Progenitor cell of endocrine pancreas (in vitro differentiated cells): ENCODE measurements at regions not wholly inside any gene's neighbourhood (a gene's known extent, or its start where the extent isn't known, plus 50 kb on each side); places are given as distances from the start of the nearest gene placed in this dataset.

Source experiments
- DNase-seq: peaks from one replicate; pipeline ENCODE4 v3.0.0; 2021; ENCODE audit warnings: low spot score; ENCODE audit not compliant: unreplicated experiment
- H3K27ac Mint-ChIP-seq: 2 replicates; pipeline ENCODE4 v1.8.0; 2021; ENCODE audit warnings: mild to moderate bottlenecking, moderate library complexity, mixed read lengths
- H3K27me3 Mint-ChIP-seq: 2 replicates; pipeline ENCODE4 v1.8.0; 2021; ENCODE audit warnings: mixed read lengths
- H3K36me3 Mint-ChIP-seq: 2 replicates; pipeline ENCODE4 v1.8.0; 2022; ENCODE audit warnings: mixed read lengths; ENCODE audit not compliant: insufficient read depth
- H3K4me1 Mint-ChIP-seq: 2 replicates; pipeline ENCODE4 v1.8.0; 2021; ENCODE audit warnings: low read depth, mixed read lengths
- H3K4me3 Mint-ChIP-seq: 2 replicates; pipeline ENCODE4 v1.8.0; 2021; ENCODE audit warnings: low read depth, mild to moderate bottlenecking, moderate library complexity, mixed read lengths
- H3K9me3 Mint-ChIP-seq: 2 replicates; pipeline ENCODE4 v1.8.0; 2021; ENCODE audit warnings: low read depth, mixed read lengths
- TF ChIP-seq, protein P1 (sequence below): fragments of 200-600 bp; sonication (generic); IDR thresholded peaks from one replicate; pipeline ENCODE4 v1.5.0; 2021; ENCODE audit warnings: antibody characterized with exemption, mild to moderate bottlenecking; ENCODE audit not compliant: unreplicated experiment

- Mint-ChIP-seq H3K36me3 (no peaks in the 10 kb centered on the region), H3K4me1 (no peaks in the 10 kb centered on the region), H3K27me3 (no peaks in the 10 kb centered on the region), H3K9me3 (no peaks in the 10 kb centered on the region), H3K27ac (no peak overlapping the region), H3K4me3 (no peak overlapping the region)
- TF ChIP-seq, protein P1, sequence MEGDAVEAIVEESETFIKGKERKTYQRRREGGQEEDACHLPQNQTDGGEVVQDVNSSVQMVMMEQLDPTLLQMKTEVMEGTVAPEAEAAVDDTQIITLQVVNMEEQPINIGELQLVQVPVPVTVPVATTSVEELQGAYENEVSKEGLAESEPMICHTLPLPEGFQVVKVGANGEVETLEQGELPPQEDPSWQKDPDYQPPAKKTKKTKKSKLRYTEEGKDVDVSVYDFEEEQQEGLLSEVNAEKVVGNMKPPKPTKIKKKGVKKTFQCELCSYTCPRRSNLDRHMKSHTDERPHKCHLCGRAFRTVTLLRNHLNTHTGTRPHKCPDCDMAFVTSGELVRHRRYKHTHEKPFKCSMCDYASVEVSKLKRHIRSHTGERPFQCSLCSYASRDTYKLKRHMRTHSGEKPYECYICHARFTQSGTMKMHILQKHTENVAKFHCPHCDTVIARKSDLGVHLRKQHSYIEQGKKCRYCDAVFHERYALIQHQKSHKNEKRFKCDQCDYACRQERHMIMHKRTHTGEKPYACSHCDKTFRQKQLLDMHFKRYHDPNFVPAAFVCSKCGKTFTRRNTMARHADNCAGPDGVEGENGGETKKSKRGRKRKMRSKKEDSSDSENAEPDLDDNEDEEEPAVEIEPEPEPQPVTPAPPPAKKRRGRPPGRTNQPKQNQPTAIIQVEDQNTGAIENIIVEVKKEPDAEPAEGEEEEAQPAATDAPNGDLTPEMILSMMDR = no peak
- no peak for DNase-seq
Measured at GRCh38 chr13:88745011-88745410, 1073.8 kb downstream of the SLITRK5 start.

- Mint-ChIP-seq H3K27me3 (no peaks in the 10 kb centered on the region), H3K36me3 (no peaks in the 10 kb centered on the region), H3K27ac (no peak overlapping the region), H3K4me3 (no peak overlapping the region), H3K4me1 (no peaks in the 10 kb centered on the region), H3K9me3 (no peaks in the 10 kb centered on the region)
- TF ChIP-seq, protein P1 = no peak
- no peak for DNase-seq
Measured at GRCh38 chr13:88752041-88752440, 1080.9 kb downstream of the SLITRK5 start.

DNA sequence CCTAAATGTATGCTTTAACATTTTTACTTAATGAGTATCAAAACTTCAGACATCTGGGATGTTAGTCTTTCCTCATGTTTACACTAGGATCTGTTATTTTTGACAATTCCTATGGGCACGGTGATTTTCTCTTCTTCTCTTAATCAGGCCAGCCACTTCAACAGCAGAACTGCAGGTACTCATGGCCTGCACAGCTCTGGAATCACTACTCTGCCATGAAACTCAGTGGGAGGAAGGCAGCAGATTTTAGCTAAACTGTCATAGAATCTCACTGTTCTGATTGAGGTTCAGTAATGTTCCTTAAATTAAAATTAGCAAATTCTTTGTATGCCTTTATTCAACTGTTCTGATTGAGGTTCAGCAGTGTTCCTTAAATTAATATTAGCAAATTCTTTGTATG lies 1083.0 kb downstream of the SLITRK5 start:
- no peak overlapping the region for H3K4me3 Mint-ChIP-seq
- TF ChIP-seq, protein P1 = no peak
- no peak overlapping the region for H3K27ac Mint-ChIP-seq
- no peaks in the 10 kb centered on the region for H3K4me1 Mint-ChIP-seq
- no peak for DNase-seq
- H3K27me3 Mint-ChIP-seq = no peaks in the 10 kb centered on the region
- H3K36me3 Mint-ChIP-seq = no peaks in the 10 kb centered on the region
- no peaks in the 10 kb centered on the region for H3K9me3 Mint-ChIP-seq

DNA sequence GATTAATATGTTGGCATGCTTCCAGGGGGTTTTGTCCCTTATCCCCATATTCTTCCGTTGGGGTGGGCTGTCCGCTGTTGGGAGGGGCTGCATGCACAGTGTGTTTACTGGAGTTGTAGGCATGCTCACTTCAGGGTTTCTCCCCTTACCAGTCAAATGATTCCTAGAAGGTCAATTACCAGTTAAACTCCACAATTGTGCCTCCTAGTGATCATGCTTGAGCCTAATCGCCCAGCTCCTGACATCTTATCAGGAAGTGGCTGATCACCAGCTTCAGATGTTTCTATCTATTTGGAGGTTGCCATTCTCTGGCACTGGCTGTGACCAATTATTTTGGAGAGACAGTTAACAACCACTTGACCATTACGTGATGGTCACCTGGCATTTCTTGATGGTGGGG lies 1090.0 kb downstream of the SLITRK5 start:
- Mint-ChIP-seq H3K4me3 (no peak overlapping the region), H3K4me1 (peaks cover 3% of the 10 kb centered on the region), H3K27ac (no peak overlapping the region), H3K36me3 (no peaks in the 10 kb centered on the region), H3K9me3 (no peaks in the 10 kb centered on the region), H3K27me3 (no peaks in the 10 kb centered on the region)
- TF ChIP-seq, protein P1 = no peak
- DNase-seq = no peak

- Mint-ChIP-seq H3K27ac (no peak overlapping the region), H3K4me3 (no peak overlapping the region), H3K9me3 (no peaks in the 10 kb centered on the region), H3K27me3 (no peaks in the 10 kb centered on the region), H3K4me1 (peaks cover 3% of the 10 kb centered on the region), H3K36me3 (no peaks in the 10 kb centered on the region)
- no peak for DNase-seq
- TF ChIP-seq, protein P1 = no peak
Measured at GRCh38 chr13:88764103-88764502, 1092.9 kb downstream of the SLITRK5 start.

- no peaks in the 10 kb centered on the region for H3K27me3 Mint-ChIP-seq
- no peak overlapping the region for H3K27ac Mint-ChIP-seq
- H3K36me3 Mint-ChIP-seq = no peaks in the 10 kb centered on the region
- peaks cover 5% of the 10 kb centered on the region for H3K9me3 Mint-ChIP-seq
- peaks cover 4% of the 10 kb centered on the region for H3K4me1 Mint-ChIP-seq
- TF ChIP-seq, protein P1 = no peak
- H3K4me3 Mint-ChIP-seq = no peak overlapping the region
- no peak for DNase-seq
Measured at GRCh38 chr13:88800505-88800904, 1129.3 kb downstream of the SLITRK5 start.
